C4-2B (cell line): ENCODE measurements at regions not wholly inside any gene's neighbourhood (a gene's known extent, or its start where the extent isn't known, plus 50 kb on each side); places are given as distances from the start of the nearest gene placed in this dataset.

ENCODE experiments used
- H3K27ac ChIP-seq: fragments of 450-650 bp; 2 replicates; pipeline ENCODE4 v1.5.1; 2017
- ZFX ChIP-seq: fragments of 450-650 bp; IDR thresholded peaks from 2 replicates; pipeline ENCODE4 v1.6.1; 2017
- TF ChIP-seq, protein P1 (sequence below): fragments of 450-650 bp; conservative IDR thresholded peaks from 2 replicates; pipeline ENCODE4 v1.5.1; 2017; ENCODE audit warnings: mild to moderate bottlenecking

DNA sequence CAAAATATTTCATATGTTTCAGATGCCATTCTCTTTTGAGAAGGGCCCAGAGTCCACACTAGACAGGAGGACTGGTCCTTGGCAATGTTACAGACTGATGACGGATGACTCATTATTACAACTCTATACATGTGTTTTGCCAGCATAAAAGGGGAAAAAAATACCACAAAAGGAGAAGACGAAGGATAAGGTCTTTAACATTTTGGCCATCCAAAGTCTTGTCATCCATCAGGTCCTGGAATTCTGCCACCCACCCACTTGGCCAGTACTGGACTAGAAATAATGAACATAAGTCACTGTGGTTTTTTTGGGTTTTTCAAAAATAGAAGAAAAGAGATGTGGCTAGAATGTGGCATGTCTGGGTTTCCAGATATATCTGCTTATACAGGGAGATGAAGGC, 57.7 kb upstream of the BDNF start:
- no peak overlapping the region for H3K27ac ChIP-seq
- TF ChIP-seq, protein P1, sequence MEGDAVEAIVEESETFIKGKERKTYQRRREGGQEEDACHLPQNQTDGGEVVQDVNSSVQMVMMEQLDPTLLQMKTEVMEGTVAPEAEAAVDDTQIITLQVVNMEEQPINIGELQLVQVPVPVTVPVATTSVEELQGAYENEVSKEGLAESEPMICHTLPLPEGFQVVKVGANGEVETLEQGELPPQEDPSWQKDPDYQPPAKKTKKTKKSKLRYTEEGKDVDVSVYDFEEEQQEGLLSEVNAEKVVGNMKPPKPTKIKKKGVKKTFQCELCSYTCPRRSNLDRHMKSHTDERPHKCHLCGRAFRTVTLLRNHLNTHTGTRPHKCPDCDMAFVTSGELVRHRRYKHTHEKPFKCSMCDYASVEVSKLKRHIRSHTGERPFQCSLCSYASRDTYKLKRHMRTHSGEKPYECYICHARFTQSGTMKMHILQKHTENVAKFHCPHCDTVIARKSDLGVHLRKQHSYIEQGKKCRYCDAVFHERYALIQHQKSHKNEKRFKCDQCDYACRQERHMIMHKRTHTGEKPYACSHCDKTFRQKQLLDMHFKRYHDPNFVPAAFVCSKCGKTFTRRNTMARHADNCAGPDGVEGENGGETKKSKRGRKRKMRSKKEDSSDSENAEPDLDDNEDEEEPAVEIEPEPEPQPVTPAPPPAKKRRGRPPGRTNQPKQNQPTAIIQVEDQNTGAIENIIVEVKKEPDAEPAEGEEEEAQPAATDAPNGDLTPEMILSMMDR: no peak
- no peak for TF ChIP-seq ZFX

DNA sequence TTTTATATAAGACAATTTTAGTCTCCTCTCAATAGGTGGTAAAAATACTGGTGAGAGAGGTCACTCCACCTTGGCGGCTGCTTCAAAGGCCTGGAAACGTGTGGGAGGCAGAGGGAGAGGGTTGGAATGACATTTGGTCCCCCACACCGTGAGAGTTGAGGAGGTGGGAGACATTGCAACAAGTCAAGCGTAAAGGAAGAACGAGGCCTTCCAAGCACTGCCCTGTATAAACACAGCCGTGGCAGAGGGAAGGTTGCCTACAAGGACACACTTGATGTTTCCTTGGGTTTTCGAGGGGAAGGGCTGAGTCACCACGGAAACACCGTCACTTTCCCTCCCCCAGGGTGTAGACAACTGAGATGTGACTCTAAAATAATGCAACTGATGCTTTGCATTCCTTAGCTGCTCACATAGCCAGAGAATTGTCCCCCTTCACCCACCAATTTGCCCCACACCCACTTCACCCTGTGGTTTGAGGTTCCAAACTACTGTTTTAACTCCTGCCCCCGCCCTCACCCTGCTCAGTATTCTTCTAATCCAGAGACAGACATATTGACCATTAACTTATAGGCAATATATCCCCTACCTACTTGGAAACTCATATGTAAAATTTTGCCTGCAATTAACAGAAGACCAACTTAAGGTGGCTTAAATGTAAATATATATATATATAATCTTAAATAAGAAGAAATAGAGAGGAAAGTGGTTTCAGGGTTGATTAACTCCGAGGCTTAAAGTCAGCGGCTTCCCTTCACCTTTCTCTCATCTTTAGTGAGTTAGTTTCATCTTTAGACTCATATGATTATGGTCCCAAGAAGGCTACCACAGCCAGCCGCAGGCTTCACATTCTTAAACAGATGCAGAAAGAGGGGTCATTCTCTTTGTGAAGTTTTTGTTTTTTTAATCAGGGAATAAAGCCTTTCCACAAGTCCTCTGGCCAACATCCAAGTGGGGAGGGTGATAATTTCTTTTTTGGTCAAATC, 54.1 kb upstream of the BDNF start:
- TF ChIP-seq, protein P1: no peak
- TF ChIP-seq ZFX: no peak
- H3K27ac ChIP-seq: no peak overlapping the region
